ENCODE measurements at regions not wholly inside any gene's neighbourhood (a gene's known extent, or its start where the extent isn't known, plus 50 kb on each side); places are given as distances from the start of the nearest gene placed in this dataset.

DNA sequence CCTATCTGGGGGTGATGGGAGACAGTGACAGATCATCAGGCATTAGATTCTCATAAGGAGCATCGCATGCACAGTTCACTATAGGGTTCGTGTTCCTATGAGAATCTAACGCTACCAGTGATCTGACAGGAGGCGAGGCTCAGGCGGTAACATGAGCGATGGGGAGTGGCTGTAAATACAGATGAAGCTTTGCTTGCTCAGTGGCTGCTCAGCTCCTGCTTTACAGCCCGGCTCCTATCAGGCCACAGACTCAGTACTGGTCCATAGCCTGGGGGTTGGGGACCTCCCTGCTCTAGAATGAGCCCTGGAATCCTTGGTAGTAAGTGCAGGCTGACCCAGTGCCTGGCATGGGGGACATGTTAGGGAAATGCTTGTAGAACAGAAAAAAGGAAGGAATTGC is 426.0 kb downstream of the TYW1 start:
- DNase-seq (ENCODE audit: low spot score), result no peak

GRCh38 chr7:67423065-67423464 is 426.4 kb downstream of the TYW1 start:
- peak; percentile 73 for DNase-seq (ENCODE audit: low spot score)

GRCh38 chr7:67426654-67427053 is 430.0 kb downstream of the TYW1 start:
- no peak for DNase-seq (ENCODE audit: low spot score)

- no peak for DNase-seq (ENCODE audit: low spot score)
Measured at GRCh38 chr7:67429735-67430134, 433.1 kb downstream of the TYW1 start.

GRCh38 chr7:67432536-67433234 is 436.1 kb downstream of the TYW1 start:
- peak; percentile 12 for DNase-seq (ENCODE audit: low spot score)

DNA sequence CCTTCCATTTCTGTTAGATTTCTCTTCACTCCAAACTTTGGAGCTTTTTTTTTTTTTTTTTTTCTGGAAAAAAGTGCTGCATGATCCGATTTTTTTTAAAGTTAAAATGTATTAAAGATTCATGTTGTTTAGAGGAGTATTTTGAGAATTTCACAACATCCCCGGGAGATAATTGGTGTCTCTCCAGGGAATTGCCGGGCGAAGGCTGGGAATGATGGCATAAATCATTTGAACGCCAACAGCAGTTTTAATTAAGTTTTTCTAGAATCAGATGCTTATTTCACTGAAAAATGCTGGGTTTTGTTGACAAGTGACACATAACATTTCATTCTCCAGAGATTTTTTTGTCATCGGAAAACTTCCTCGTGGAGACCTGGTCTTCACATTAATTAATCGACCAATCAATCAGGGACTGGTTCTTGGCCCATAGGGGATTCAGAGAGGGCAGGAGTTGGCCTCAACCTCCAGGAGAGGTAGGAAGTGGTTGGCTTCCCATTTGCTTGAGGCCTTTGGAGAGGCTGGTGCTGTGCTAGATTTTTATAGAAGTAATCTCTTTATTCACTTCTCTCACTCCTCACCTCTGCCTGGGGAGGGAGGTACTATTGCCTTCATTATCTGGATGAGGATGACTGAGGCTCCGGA is 439.4 kb downstream of the TYW1 start:
- no peak for DNase-seq (ENCODE audit: low spot score)

DNA sequence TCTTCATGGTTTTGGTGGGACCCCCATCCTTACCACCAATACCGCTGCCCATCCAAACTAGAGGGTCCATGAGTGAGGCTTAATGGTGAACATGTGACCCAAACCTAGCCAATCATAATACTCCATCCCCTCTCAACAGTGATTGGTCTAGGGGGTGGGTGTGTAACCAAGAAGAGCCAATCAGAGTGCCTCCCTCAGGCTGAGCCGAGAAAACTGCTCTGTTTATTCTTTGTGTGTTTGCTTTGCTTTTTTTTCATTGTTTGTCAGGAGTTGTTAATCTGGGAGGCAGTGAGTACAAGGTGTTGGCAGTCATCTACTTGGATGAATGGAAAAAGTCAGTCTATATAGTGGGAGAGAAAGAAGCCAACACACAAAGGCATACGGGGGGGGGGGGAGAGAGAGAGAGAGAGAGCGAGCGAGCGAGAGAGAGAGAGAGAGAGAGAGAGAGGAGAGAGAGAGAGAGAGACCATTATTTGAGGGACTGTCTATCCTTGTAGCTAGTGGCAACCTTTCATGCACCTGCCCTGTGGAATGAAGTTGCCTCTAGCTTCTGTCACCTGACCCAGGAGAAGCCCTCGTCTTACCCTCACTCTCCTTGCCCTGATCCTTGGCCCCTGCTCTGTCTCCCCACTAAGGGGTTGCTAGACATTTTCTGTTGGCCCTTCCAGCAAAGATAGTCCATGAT is 441.7 kb downstream of the TYW1 start:
- DNase-seq (ENCODE audit: low spot score), result no peak

GRCh38 chr7:67438913-67439505 is 442.4 kb downstream of the TYW1 start:
- DNase-seq (ENCODE audit: low spot score), result no peak

DNA sequence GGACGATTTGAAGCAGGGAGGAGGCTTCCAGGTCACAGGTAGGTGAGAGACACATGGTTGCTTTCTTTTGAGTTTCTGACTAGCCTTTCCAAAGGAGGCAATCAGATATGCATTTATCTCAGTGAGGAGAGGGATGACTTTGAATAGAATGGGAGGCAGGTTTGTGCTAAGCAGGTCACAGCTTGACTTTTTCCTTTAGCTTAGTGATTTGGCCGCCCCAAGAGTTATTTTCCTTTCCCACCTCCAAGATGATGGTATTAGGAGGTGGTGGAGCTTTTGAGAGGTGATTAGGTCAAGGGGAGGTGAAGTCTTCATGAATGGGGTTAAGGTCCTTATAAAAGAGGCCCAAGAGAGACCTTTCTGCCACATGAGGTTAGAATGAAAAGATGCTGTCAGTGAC is 443.7 kb downstream of the TYW1 start:
- no peak for DNase-seq (ENCODE audit: low spot score)

DNA sequence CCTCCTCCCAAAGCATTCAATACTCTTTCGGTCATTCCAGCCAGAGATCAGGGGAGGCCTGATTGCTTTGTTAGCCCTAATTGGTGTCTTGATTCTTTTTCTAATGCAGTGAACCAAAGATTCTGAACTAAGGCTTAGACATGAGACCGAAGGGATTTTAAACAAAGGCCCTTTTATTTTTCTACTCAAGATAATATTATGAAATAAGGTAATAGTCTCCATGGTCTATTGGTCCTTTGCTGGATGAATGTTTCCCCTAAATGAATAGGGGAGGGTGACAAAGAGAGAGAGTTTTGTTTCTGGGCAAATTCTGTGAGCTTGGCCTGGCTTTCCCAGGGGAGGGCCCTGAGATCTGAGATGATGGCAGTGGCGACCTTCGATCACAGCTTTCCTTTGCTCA is 449.1 kb downstream of the TYW1 start:
- no peak for DNase-seq (ENCODE audit: low spot score)

GRCh38 chr7:67447297-67447696 is 450.7 kb downstream of the TYW1 start:
- no peak for DNase-seq (ENCODE audit: low spot score)

DNA sequence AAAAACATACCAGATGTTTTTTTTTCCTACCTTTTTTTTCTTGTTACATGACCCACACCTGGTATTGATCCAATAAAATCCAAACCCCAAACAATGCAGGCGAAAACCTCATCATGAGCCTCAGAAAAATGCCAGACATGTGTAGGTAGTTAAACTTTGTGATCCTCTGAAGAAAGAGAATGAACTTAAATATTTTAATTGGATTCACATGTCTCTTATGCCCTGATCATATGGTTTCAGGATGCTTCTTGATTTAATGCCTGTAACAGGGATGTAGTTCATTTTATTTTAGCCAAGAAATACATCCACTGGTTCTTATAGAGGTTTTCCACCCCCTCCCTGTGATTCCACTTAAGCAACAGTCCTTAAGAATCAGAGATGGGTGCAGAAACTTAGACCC is 451.6 kb downstream of the TYW1 start:
- DNase-seq (ENCODE audit: low spot score), result no peak

- no peak for DNase-seq (ENCODE audit: low spot score)
Measured at GRCh38 chr7:67450171-67450570, 453.5 kb downstream of the TYW1 start.

DNA sequence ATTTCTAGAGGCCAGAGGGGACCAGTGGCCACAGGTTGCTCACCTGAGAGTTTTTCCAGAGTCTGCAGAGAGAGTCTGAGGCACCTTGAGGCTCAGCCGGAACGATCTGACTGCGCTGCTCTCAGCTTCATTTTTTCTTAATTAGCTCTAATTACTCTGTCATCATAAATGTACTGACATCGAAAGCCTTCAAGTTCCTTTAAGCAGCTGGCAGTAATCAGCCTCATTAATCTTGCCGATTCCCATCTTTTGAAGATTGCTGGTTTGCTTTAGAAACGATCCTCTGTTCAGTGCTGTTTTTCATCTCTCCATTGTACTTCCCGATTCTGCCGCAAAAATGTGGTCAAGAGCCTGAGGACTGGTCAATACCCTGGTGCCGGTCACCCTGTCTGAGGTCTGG is 454.7 kb downstream of the TYW1 start:
- no peak for DNase-seq (ENCODE audit: low spot score)

GRCh38 chr7:67452516-67453026 is 455.9 kb downstream of the TYW1 start:
- no peak for DNase-seq (ENCODE audit: low spot score)

- no peak for DNase-seq (ENCODE audit: low spot score)
Measured at GRCh38 chr7:67453580-67454380, 457.1 kb downstream of the TYW1 start.

- no peak for DNase-seq (ENCODE audit: low spot score)
Measured at GRCh38 chr7:67455508-67455907, 458.9 kb downstream of the TYW1 start.

DNA sequence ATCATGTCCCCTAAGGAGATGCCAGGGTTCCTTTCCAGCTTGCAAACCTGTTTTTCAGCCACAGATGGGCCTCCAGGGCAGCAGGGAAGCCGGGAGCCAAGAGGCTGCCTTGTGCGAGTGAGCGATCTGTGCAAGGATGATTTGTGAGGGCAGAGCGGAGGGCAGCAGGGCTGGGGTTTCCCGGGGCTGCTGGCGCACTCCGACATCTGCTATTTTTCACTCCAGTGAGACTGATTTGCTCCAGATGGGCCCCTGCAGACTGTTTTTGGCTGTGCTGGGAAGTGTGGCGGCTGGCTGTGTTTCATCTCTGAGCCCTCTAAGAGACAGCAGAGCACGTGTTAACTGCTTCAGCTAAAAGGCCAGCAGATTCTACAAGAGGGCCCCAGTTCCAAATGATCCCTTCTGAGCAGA is 466.2 kb downstream of the TYW1 start:
- DNase-seq (ENCODE audit: low spot score), result peak; percentile 97

DNA sequence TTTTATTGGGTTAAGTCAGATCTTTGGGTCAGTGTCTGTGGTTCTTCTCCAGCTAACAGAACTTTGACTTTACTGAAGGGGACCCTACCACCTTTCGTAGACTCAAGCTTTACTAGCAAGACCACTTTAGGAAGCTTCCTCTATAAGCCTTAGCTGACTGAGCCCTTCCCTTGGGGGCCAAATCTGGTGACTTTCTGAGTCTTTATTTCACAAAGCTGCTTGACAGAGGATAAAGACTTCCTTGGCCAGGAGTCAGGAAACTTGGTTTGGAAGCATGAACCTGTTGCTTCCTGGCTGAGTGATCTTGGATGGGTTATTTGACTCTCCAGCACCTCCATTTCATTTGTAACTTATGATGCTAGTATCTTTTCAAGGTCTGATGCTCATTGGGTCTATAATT is 466.7 kb downstream of the TYW1 start:
- DNase-seq (ENCODE audit: low spot score), result no peak

- DNase-seq (ENCODE audit: low spot score), result no peak
Measured at GRCh38 chr7:67463983-67464382, 467.4 kb downstream of the TYW1 start.

- DNase-seq (ENCODE audit: low spot score), result no peak
Measured at GRCh38 chr7:67466109-67466508, 469.5 kb downstream of the TYW1 start.

All from umbilical cord (tissue), 1 donor.